ENCODE measurements at regions not wholly inside any gene's neighbourhood (a gene's known extent, or its start where the extent isn't known, plus 50 kb on each side); places are given as distances from the start of the nearest gene placed in this dataset.

GRCh38 chr22:22397292-22397870, 111.2 kb downstream of the ZNF280B start:
- DNase-seq, result no peak

- DNase-seq, result no peak
These were observed 110.5 kb downstream of the ZNF280B start for GRCh38 chr22:22397875-22398524.

GRCh38 chr22:22398530-22399327, 109.8 kb downstream of the ZNF280B start:
- DNase-seq, result no peak

GRCh38 chr22:22400099-22400498, 108.4 kb downstream of the ZNF280B start:
- no peak for DNase-seq

GRCh38 chr22:22400964-22401363, 107.6 kb downstream of the ZNF280B start:
- no peak for DNase-seq

GRCh38 chr22:22401381-22401780, 107.2 kb downstream of the ZNF280B start:
- no peak for DNase-seq

- no peak for DNase-seq
These were observed 105.2 kb downstream of the ZNF280B start for GRCh38 chr22:22403306-22403705.

GRCh38 chr22:22403771-22404170, 104.8 kb downstream of the ZNF280B start:
- no peak for DNase-seq

- no peak for DNase-seq
These were observed 103.8 kb downstream of the ZNF280B start for GRCh38 chr22:22404598-22405284.

- no peak for DNase-seq
These were observed 102.0 kb downstream of the ZNF280B start for GRCh38 chr22:22406445-22407027.

GRCh38 chr22:22407061-22407460, 101.5 kb downstream of the ZNF280B start:
- DNase-seq, result no peak

GRCh38 chr22:22408269-22408668, 100.3 kb downstream of the ZNF280B start:
- DNase-seq, result no peak

GRCh38 chr22:22408731-22409696, 99.5 kb downstream of the ZNF280B start:
- DNase-seq, result no peak

GRCh38 chr22:22410121-22410520, 98.4 kb downstream of the ZNF280B start:
- DNase-seq, result no peak

GRCh38 chr22:22410677-22411076, 97.9 kb downstream of the ZNF280B start:
- DNase-seq, result no peak

GRCh38 chr22:22414266-22414665, 94.3 kb downstream of the ZNF280B start:
- no peak for DNase-seq

GRCh38 chr22:22417495-22418162, 90.9 kb downstream of the ZNF280B start:
- no peak for DNase-seq

GRCh38 chr22:22418163-22418549, 90.4 kb downstream of the ZNF280B start:
- DNase-seq, result no peak

- no peak for DNase-seq
These were observed 89.6 kb downstream of the ZNF280B start for GRCh38 chr22:22418957-22419356.

GRCh38 chr22:22420580-22420979, 88.0 kb downstream of the ZNF280B start:
- DNase-seq, result no peak

GRCh38 chr22:22421392-22421791, 87.2 kb downstream of the ZNF280B start:
- no peak for DNase-seq

Data from NCI-H1436 treated with DMSO at 0.1 percent for 48 hours (cell line).